HepG2 (cell line): ENCODE measurements at regions not wholly inside any gene's neighbourhood (a gene's known extent, or its start where the extent isn't known, plus 50 kb on each side); places are given as distances from the start of the nearest gene placed in this dataset.

ENCODE experiments used
- ATAC-seq: fragments of 200-7000 bp; cut with Tn5 transposase; 3 replicates; pipeline ENCODE4 v1.9.1; 2020; ENCODE audit warnings: mild to moderate bottlenecking, moderate library complexity
- BruUV-seq: library from RNA; stranded (reverse); fragments of 400-500 nt; replicated peaks from 2 replicates; lab custom pipeline; 2021; lab: Mats Ljungman, UMichigan
- CTCF ChIA-PET: fragments of 300-600 bp; formaldehyde crosslinking; extraction: SDS; loops from one replicate; lab custom pipeline; 2021; ENCODE audit warnings: low total read pairs, inconsistent platforms, low intra/inter-chr PET ratio; lab: Yijun Ruan, JAX
- POLR2A ChIA-PET: fragments of 350-600 bp; sonication (Branson Sonifier 250); formaldehyde crosslinking; loops from one replicate; lab custom pipeline; 2020; ENCODE audit warnings: antibody characterized with exemption, inconsistent platforms; lab: Yijun Ruan, JAX
- DNase-seq: peaks from one replicate; pipeline ENCODE4 v3.0.0-alpha.2; 2015; ENCODE audit warnings: low spot score
- FAIRE-seq: peaks from 3 replicates; lab custom pipeline; 2011; peaks lifted over from hg19 to GRCh38; lab: Jason Lieb, UNC
- H2AFZ ChIP-seq: one replicate; pipeline ENCODE4 v1.6.1; 2011; ENCODE audit warnings: low read length, inconsistent platforms
- H3K27ac ChIP-seq: fragments of 300-600 bp; 3 replicates; pipeline ENCODE4 v1.8.0; 2011; ENCODE audit warnings: mixed run types, mild to moderate bottlenecking, mixed read lengths, low read length, inconsistent platforms; ENCODE audit not compliant: insufficient read depth; ENCODE audit errors: extremely low read length
- H3K27me3 ChIP-seq, 2 experiments: fragments of 200-600 bp in 1 of 2; 2 replicates in 1 of 2; 3 replicates in 1 of 2; pipeline versions ENCODE4 v1.6.0 to v1.8.0; 2011; ENCODE audit warnings: low read length in 2 of 2, mild to moderate bottlenecking in 2 of 2, moderate library complexity in 2 of 2, inconsistent platforms in 1 of 2; ENCODE audit not compliant: insufficient read depth in 2 of 2, control insufficient read depth in 1 of 2
- H3K36me3 ChIP-seq, 2 experiments: fragments of 200-600 bp in 1 of 2; replicated peaks in 1 of 2; 2 replicates in 1 of 2; 3 replicates in 1 of 2; pipeline versions ENCODE4 v1.5.1 to v1.8.0; 2011; ENCODE audit warnings: low read length in 2 of 2, inconsistent platforms in 1 of 2; ENCODE audit not compliant: insufficient read depth in 2 of 2, control insufficient read depth in 1 of 2
- H3K4me1 ChIP-seq: 2 replicates; pipeline ENCODE4 v1.5.1; 2012; ENCODE audit warnings: low read length, inconsistent platforms; ENCODE audit not compliant: insufficient read depth
- H3K4me2 ChIP-seq: 2 replicates; pipeline ENCODE4 v1.6.0; 2011; ENCODE audit warnings: low read depth, low read length, inconsistent platforms
- H3K4me3 ChIP-seq, 3 experiments: fragments of 200-600 bp in 1 of 3; sonication (generic), shearing (Covaris generic) in 1 of 3; replicated peaks in 1 of 3; 2 replicates each; pipeline ENCODE4 v1.5.1; 2011 to 2016; ENCODE audit warnings: low read length in 3 of 3, inconsistent platforms in 2 of 3, low read depth in 2 of 3, mild to moderate bottlenecking in 2 of 3, control low read depth in 1 of 3, mixed read lengths in 1 of 3; ENCODE audit not compliant: insufficient read depth in 1 of 3
- H3K79me2 ChIP-seq: one replicate; pipeline ENCODE4 v1.6.1; 2011; ENCODE audit warnings: low read length, inconsistent platforms; ENCODE audit not compliant: insufficient read depth
- H3K9ac ChIP-seq: 2 replicates; pipeline ENCODE4 v1.6.0; 2011; ENCODE audit warnings: mild to moderate bottlenecking, low read depth, low read length, inconsistent platforms; ENCODE audit not compliant: insufficient read depth
- H3K9me3 ChIP-seq: 2 replicates; pipeline ENCODE4 v1.5.1; 2012; ENCODE audit warnings: mild to moderate bottlenecking, low read length
- H4K20me1 ChIP-seq: 2 replicates; pipeline ENCODE4 v1.6.0; 2011; ENCODE audit warnings: inconsistent platforms, mild to moderate bottlenecking, low read length, moderate library complexity; ENCODE audit not compliant: insufficient read depth
- ATF2 ChIP-seq: sonication (generic); formaldehyde crosslinking; IDR thresholded peaks from 2 replicates; pipeline ENCODE4 v1.4.0; 2020; ENCODE audit warnings: missing genetic modification reagents
- PHF5A ChIP-seq: IDR thresholded peaks from one replicate; pipeline ENCODE4 v1.6.1; 2018; ENCODE audit warnings: low read depth, missing genetic modification reagents; ENCODE audit not compliant: unreplicated experiment
- PLRG1 ChIP-seq: fragments of 450-650 bp; conservative IDR thresholded peaks from 2 replicates; pipeline ENCODE4 v1.6.1; 2016
- SMC3 ChIP-seq: IDR thresholded peaks from 2 replicates; pipeline ENCODE4 v1.6.1; 2011; ENCODE audit warnings: low read length, improper control_type of control experiment
- SOX5 ChIP-seq: IDR thresholded peaks from 2 replicates; pipeline ENCODE4 v1.6.1; 2016; ENCODE audit warnings: borderline replicate concordance
- TOE1 ChIP-seq: sonication (generic); formaldehyde crosslinking; IDR thresholded peaks from 2 replicates; pipeline ENCODE4 v1.4.0; 2020; ENCODE audit warnings: mild to moderate bottlenecking, missing genetic modification reagents
- ZBTB37 ChIP-seq: sonication (generic); formaldehyde crosslinking; IDR thresholded peaks from 2 replicates; pipeline ENCODE4 v1.4.0; 2020; ENCODE audit warnings: mild to moderate bottlenecking, missing genetic modification reagents
- ZFAT ChIP-seq: sonication (generic); formaldehyde crosslinking; conservative IDR thresholded peaks from 2 replicates; pipeline ENCODE4 v1.8.1; 2023; ENCODE audit warnings: missing genetic modification reagents, inconsistent platforms
- ZFP1 ChIP-seq: IDR thresholded peaks from 2 replicates; pipeline ENCODE4 v1.6.1; 2016
- ZNF281 ChIP-seq: sonication (generic); formaldehyde crosslinking; IDR thresholded peaks from 2 replicates; pipeline ENCODE4 v1.4.0; 2020; ENCODE audit warnings: missing genetic modification reagents, borderline replicate concordance
- ZNF34 ChIP-seq: sonication (generic); formaldehyde crosslinking; IDR thresholded peaks from 2 replicates; pipeline ENCODE4 v1.4.0; 2020; ENCODE audit warnings: mild to moderate bottlenecking, missing genetic modification reagents, borderline replicate concordance
- ZNF362 ChIP-seq: sonication (generic); formaldehyde crosslinking; IDR thresholded peaks from 2 replicates; pipeline ENCODE4 v1.4.0; 2020; ENCODE audit warnings: missing genetic modification reagents, mild to moderate bottlenecking, borderline replicate concordance
- ZNF496 ChIP-seq: sonication (generic); formaldehyde crosslinking; IDR thresholded peaks from 2 replicates; pipeline ENCODE4 v1.8.1; 2023; ENCODE audit warnings: mild to moderate bottlenecking, moderate library complexity, missing genetic modification reagents; ENCODE audit not compliant: insufficient replicate concordance
- ZNF746 ChIP-seq: sonication (generic); formaldehyde crosslinking; IDR thresholded peaks from 2 replicates; pipeline ENCODE4 v1.8.0; 2022; ENCODE audit warnings: mild to moderate bottlenecking, missing genetic modification reagents
- WGBS: methylation state at CpG from one replicate; pipeline ENCODE4 v1.1.6; 2017; ENCODE audit warnings: low lambda C conversion rate; 5-methylcytosine and 5-hydroxymethylcytosine counted together
- in situ Hi-C: cut with HindIII; loops from 2 replicates; pipeline ENCODE4 v1.10.0; 2017; ENCODE audit warnings: low pct_unique_long_range_greater_than_20kb; ENCODE audit not compliant: extremely low pct_ligation_motif_present
- intact Hi-C: fragments of 100-400 bp; cut with micrococcal nuclease; formaldehyde crosslinking; loops from one replicate; pipeline ENCODE4 v1.10.0; 2022; ENCODE audit not compliant: unreplicated experiment

GRCh38 chr7:131773413-131773812 lies 217.0 kb upstream of the PODXL start:
- Histone ChIP-seq H3K4me2 (no peak overlapping the region), H3K9me3 (no peaks in the 10 kb centered on the region), H3K9ac (no peak overlapping the region), H2AFZ (no peak overlapping the region), H3K27ac (no peak overlapping the region), H3K36me3 (no peaks in the 10 kb centered on the region), H3K4me3 (no peak overlapping the region), H3K27me3 (no peaks in the 10 kb centered on the region; a peak in 2 of 5 replicates), H4K20me1 (no peaks in the 10 kb centered on the region), H3K4me1 (no peaks in the 10 kb centered on the region)
- POLR2A ChIA-PET, result no interaction called here
- 14% methylated on average over 2 of the region's 2 CpGs for WGBS
- BruUV-seq, result no TSS peak
- FAIRE-seq (no peak), DNase-seq (no peak)
- in situ Hi-C loops, result no loop called here
- TF ChIP-seq PLRG1, result no peak
- no peak for TF ChIP-seq ATF2
- TF ChIP-seq SMC3, result no peak
- TF ChIP-seq PHF5A, result no peak
- no peak for TF ChIP-seq TOE1 (CRISPR knock-in tag)
- TF ChIP-seq ZNF496 (CRISPR knock-in tag), result no peak
- no peak for TF ChIP-seq ZNF34 (CRISPR knock-in tag)
- no peak for TF ChIP-seq ZFAT (CRISPR knock-in tag)
- TF ChIP-seq ZNF746, result no peak
- TF ChIP-seq ZNF281 (CRISPR knock-in tag), result no peak
- no peak for TF ChIP-seq SOX5 (CRISPR knock-in tag)
- TF ChIP-seq ZFP1 (CRISPR knock-in tag), result no peak
- TF ChIP-seq ZBTB37 (CRISPR knock-in tag), result no peak
- TF ChIP-seq ZNF362 (CRISPR knock-in tag), result no peak
- TF ChIP-seq, all 625 proteins: peak for 0
- intact Hi-C loops, result no loop called here
- no peaks in the 10 kb centered on the region for H3K79me2 ChIP-seq
- no peak for ATAC-seq
- CTCF ChIA-PET, result no interaction called here
